SK-N-DZ (cell line): ENCODE measurements at regions not wholly inside any gene's neighbourhood (a gene's known extent, or its start where the extent isn't known, plus 50 kb on each side); places are given as distances from the start of the nearest gene placed in this dataset.
A peak's percentile ranks its signal among the peaks of the same experiment; 100 is the strongest.

Experiments
- DNase-seq: peaks from one replicate; pipeline ENCODE4 v3.0.0-alpha.2; 2015; ENCODE audit warnings: low spot score

GRCh38 chr13:104014803-104015645 is 948.8 kb upstream of the SLC10A2 start:
- no peak for DNase-seq

- DNase-seq = peak; percentile 87
These were observed 945.5 kb upstream of the SLC10A2 start for GRCh38 chr13:104011505-104012241.

- peak; percentile 52 for DNase-seq
These were observed 942.6 kb upstream of the SLC10A2 start for GRCh38 chr13:104008541-104009435.

- peak; percentile 47 for DNase-seq
These were observed 941.9 kb upstream of the SLC10A2 start for GRCh38 chr13:104008075-104008474.

DNA sequence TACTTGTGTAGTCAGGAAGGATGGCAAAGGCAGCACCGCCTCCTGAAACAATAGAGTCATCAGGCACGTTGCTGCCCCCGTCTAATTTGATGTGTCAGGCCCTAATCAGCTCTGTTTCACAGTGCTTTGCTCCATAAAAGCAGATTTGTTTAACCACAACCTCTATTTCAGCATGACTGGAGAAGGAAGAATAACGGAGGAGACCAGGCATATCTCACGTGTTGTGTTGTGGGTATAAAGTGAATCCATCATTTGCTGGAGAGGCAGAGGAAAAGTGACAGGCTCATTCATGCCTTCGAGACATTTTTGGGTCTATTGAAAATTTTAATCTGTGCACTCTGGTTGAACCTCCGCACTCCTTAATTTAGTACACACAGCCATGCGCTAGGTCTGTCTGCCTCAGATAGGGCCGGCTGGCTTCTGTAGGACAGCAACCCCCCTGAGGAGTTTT is 940.4 kb upstream of the SLC10A2 start:
- DNase-seq = peak; percentile 72

DNA sequence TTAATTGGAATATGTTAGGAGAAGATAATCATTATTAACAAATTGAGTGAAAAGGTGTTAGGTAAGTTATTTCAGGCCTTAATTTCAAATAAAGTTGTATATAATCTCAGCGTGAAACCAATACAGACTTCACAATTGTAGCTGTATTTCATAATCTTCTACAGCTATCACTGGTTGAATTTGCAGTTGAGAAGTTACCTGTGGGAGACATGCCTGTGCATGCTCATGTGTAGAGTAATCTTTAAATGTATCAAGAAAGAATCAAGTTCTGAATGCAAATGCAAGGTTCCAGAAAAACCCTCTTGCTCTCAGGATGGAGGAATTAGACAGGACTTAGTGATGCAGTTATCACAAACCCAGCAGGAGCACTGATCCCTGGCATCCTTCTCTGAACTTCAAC is 938.4 kb upstream of the SLC10A2 start:
- no peak for DNase-seq

- DNase-seq = no peak
These were observed 936.0 kb upstream of the SLC10A2 start for GRCh38 chr13:104002216-104002615.

GRCh38 chr13:104001766-104002165 is 935.5 kb upstream of the SLC10A2 start:
- DNase-seq = no peak

DNA sequence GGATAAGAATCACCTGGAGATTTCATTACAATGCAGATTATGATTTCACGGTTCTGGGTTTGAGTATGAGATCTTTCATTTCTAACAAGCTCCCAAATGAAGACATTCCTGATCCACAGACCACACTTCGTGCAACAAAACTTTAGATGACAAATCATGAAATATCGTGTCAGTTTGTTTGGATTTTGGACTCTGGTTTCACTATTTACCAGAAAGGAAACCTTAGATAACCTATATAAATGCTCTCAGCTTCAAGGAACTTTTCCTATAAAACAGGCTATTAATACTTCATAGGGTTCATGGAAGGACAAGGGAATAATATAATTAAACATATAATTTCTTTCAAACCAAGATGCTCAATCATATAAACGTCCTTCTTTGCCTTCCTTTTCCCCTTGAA is 930.5 kb upstream of the SLC10A2 start:
- DNase-seq = no peak

DNA sequence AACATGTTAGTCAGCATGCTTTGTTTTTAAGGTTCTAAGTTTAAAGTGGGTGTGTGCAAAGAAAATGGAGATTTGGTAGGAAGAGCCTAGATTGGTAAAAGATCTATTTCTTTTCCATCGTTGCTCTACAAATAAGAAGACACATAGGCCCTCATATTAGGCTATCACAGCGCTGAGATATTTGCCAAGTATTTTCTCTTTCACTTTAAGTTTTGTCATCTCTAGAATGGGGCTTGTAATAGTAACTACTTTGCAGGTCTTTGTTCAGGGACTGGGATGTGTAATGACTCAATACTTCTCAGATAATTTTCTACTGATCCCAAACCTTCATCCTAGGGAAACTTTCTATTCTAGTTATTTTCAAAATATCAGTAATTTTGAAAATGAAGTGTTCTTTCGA is 917.7 kb upstream of the SLC10A2 start:
- DNase-seq = no peak

GRCh38 chr13:103976371-103976770 is 910.2 kb upstream of the SLC10A2 start:
- DNase-seq = no peak

GRCh38 chr13:103973740-103974139 is 907.5 kb upstream of the SLC10A2 start:
- DNase-seq = no peak

DNA sequence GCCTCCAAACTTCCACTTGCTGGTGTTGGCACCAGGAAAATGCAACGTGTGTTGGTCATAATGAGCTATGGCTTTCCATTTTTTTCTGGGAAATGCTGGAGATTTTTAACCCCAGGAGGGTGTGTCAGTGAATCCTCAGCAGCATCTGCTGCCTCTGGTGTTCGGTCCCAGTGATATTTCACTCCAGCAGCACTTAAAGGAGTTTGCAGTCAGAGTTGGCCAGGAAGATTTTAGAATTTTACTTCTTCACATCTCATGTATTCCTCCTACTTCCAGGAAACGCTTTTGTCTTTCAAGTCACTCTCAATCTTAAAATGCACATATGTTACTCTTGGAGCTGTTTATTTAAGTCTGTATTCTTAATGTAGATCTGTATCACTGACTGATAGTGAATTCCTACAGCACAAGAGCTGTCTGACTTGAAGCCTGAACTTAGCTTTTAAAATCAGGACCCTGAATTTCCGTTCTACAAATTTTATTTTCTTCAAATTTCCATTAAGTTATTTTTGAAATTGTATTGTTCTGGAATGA is 903.4 kb upstream of the SLC10A2 start:
- no peak for DNase-seq

GRCh38 chr13:103965506-103966243 is 899.5 kb upstream of the SLC10A2 start:
- no peak for DNase-seq

GRCh38 chr13:103961784-103962183 is 895.6 kb upstream of the SLC10A2 start:
- DNase-seq = no peak

GRCh38 chr13:103961129-103961528 is 894.9 kb upstream of the SLC10A2 start:
- DNase-seq = no peak

DNA sequence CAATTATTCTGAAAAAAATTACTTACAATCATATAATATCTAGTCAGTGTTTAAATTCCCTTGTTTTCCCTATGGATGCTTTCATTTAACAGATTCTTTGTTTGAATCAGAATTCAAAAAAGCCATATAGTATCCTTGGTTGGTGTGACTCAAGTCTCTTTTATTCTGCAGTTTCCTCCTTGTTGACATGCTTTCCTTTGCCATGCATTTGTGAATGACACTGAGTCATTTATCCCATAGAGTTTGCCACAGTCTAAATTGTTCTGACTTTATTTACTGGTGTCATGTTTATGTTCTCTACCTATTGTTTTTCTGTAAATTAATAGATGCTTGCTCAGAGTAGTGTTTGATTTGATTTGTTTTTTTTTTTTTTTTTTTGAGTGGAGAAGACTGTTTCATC is 893.8 kb upstream of the SLC10A2 start:
- DNase-seq = no peak

DNA sequence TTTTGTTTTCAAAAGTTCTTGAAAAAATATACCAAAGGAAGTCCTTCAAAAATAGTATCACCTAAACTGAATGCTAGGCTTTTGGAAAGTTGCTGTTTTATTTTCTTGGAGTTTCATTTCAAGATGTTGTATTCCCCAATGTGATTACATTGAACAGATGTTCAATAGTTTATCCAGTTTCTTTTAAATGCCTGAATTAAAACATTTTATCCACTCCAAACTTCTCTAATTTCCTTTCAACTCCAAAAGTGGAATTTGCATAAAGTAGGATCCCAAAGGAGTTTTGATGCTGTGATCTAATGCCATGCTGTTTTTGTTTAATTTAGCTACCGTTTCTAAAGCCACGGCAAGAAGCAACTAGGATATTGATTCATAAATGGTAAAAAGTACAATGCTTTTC is 892.5 kb upstream of the SLC10A2 start:
- no peak for DNase-seq

- DNase-seq = peak; percentile 13
These were observed 891.7 kb upstream of the SLC10A2 start for GRCh38 chr13:103957939-103958338.

DNA sequence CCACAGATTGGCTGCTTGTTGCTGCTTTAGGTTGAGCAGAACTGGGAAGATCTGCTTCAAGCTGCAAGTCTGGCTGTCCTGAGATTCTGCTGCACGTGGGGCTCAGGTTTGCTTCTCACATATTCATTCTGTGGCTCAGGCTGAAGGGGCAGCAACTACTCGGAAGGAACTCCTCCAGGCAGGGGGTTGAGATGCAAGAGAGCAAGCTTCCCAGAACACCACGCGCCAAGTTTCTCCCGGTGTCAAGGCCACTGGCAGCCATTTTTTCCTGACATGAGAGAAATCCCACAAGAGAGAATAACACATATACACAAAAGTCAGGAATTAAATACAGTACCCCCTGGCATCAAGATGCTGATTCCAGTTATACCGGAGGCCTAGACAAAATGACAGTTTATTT is 887.6 kb upstream of the SLC10A2 start:
- DNase-seq = no peak

- no peak for DNase-seq
These were observed 886.0 kb upstream of the SLC10A2 start for GRCh38 chr13:103952183-103952582.
